Breast epithelium (tissue), 3 donors: ENCODE measurements at regions not wholly inside any gene's neighbourhood (a gene's known extent, or its start where the extent isn't known, plus 50 kb on each side); places are given as distances from the start of the nearest gene placed in this dataset.

Experiments used
- CTCF ChIP-seq, 3 donors: fragments of 450-650 bp; IDR thresholded peaks; one replicate each; pipeline ENCODE4 v1.5.1; 2016 to 2017; ENCODE audit warnings: antibody characterized with exemption in 3 of 3, mild to moderate bottlenecking in 3 of 3, moderate library complexity in 3 of 3
- POLR2A ChIP-seq: fragments of 450-650 bp; IDR thresholded peaks from one replicate; pipeline ENCODE4 v1.6.1; 2016; ENCODE audit warnings: antibody characterized with exemption, mild to moderate bottlenecking, moderate library complexity
- POLR2AphosphoS5 ChIP-seq, 3 donors: sonication (generic); formaldehyde crosslinking; IDR thresholded peaks; one replicate each; pipeline ENCODE4 v1.6.1; 2017; ENCODE audit warnings: antibody characterized with exemption in 3 of 3

DNA sequence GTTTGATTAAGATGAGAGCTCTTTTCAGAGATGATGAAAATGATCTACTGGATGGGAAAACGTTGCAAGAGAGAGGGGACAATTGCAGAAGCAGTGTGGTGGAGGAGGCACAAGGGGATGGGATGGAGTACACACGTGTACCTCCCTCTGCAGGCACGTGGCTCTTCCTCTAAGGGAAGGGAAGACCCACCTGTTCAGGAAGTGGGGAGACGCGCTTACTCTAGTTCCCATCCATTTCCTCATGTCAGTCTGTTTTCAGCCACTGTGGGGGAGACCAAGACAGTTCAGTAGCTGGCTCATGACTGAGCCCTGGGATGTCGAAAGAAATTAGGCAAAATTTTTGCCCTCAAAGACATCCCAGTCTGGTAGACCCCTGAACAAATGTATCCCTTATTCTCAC lies 619.2 kb upstream of the CLINT1 start:
- TF ChIP-seq CTCF (IDR thresholded peaks at IDR 0.05) (no peak), POLR2AphosphoS5 (IDR thresholded peaks at IDR 0.05) (no peak), POLR2A (no peak)
